Trophoblast cell (in vitro differentiated cells and primary cell): ENCODE measurements at regions not wholly inside any gene's neighbourhood (a gene's known extent, or its start where the extent isn't known, plus 50 kb on each side); places are given as distances from the start of the nearest gene placed in this dataset.

ENCODE experiments used
- DNase-seq, 2 donors: peaks; one replicate each; pipeline ENCODE4 v3.0.0-alpha.2; 2016
- H2AFZ ChIP-seq: 2 replicates; pipeline ENCODE4 v1.6.1; 2013; ENCODE audit warnings: low read length, moderate library complexity, mild to moderate bottlenecking; ENCODE audit not compliant: insufficient read depth, poor library complexity
- H2AK5ac ChIP-seq: 2 replicates; pipeline ENCODE4 v1.6.1; 2013; ENCODE audit warnings: mild to moderate bottlenecking, low read length
- H2BK120ac ChIP-seq: 2 replicates; pipeline ENCODE4 v1.6.1; 2013; ENCODE audit warnings: low read length, mild to moderate bottlenecking, moderate library complexity; ENCODE audit not compliant: insufficient read depth, poor library complexity
- H2BK12ac ChIP-seq: 2 replicates; pipeline ENCODE4 v1.6.1; 2013; ENCODE audit warnings: mild to moderate bottlenecking, low read length, moderate library complexity
- H2BK5ac ChIP-seq: 2 replicates; pipeline ENCODE4 v1.6.1; 2013; ENCODE audit warnings: low read length, low read depth, moderate library complexity, mild to moderate bottlenecking; ENCODE audit not compliant: poor library complexity
- H3K14ac ChIP-seq: 2 replicates; pipeline ENCODE4 v1.6.1; 2013; ENCODE audit warnings: mild to moderate bottlenecking, low read length
- H3K18ac ChIP-seq: 2 replicates; pipeline ENCODE4 v1.6.1; 2013; ENCODE audit warnings: mild to moderate bottlenecking, low read length
- H3K23ac ChIP-seq: 2 replicates; pipeline ENCODE4 v1.6.1; 2013; ENCODE audit warnings: low read length
- H3K27ac ChIP-seq: 2 replicates; pipeline ENCODE4 v1.5.1; 2013; ENCODE audit warnings: low read depth, mild to moderate bottlenecking, inconsistent platforms, low read length, moderate library complexity
- H3K27me3 ChIP-seq: 2 replicates; pipeline ENCODE4 v1.6.1; 2013; ENCODE audit warnings: inconsistent platforms, mild to moderate bottlenecking, low read length, moderate library complexity; ENCODE audit not compliant: insufficient read depth
- H3K36me3 ChIP-seq, 2 experiments: 1 replicate in 1 of 2; 2 replicates in 1 of 2; pipeline ENCODE4 v1.6.1; 2013; ENCODE audit warnings: low read length in 2 of 2, mild to moderate bottlenecking in 2 of 2, moderate library complexity in 1 of 2; ENCODE audit not compliant: insufficient read depth in 2 of 2, control insufficient read depth in 1 of 2
- H3K4ac ChIP-seq: 2 replicates; pipeline ENCODE4 v1.6.1; 2013; ENCODE audit warnings: low read depth, mild to moderate bottlenecking, low read length, moderate library complexity
- H3K4me1 ChIP-seq, 2 experiments: 1 replicate in 1 of 2; 2 replicates in 1 of 2; pipeline ENCODE4 v1.6.1; 2013; ENCODE audit warnings: low read length in 2 of 2, mild to moderate bottlenecking in 2 of 2, moderate library complexity in 1 of 2; ENCODE audit not compliant: insufficient read depth in 2 of 2, control insufficient read depth in 1 of 2
- H3K4me2 ChIP-seq: 2 replicates; pipeline ENCODE4 v1.6.1; 2013; ENCODE audit warnings: inconsistent platforms, mild to moderate bottlenecking, low read length, moderate library complexity
- H3K4me3 ChIP-seq: 2 replicates; pipeline ENCODE4 v1.5.1; 2013; ENCODE audit warnings: mild to moderate bottlenecking, low read depth, low read length, inconsistent platforms
- H3K79me1 ChIP-seq: one replicate; pipeline ENCODE4 v1.6.1; 2013; ENCODE audit warnings: low read length
- H3K79me2 ChIP-seq: 2 replicates; pipeline ENCODE4 v1.6.1; 2013; ENCODE audit warnings: low read length, mild to moderate bottlenecking; ENCODE audit not compliant: control insufficient read depth, insufficient read depth, poor library complexity
- H3K9ac ChIP-seq: 2 replicates; pipeline ENCODE4 v1.6.1; 2013; ENCODE audit warnings: mild to moderate bottlenecking, low read length
- H3K9me3 ChIP-seq: 2 replicates; pipeline ENCODE4 v1.6.1; 2013; ENCODE audit warnings: low read depth, mild to moderate bottlenecking, control low read depth, inconsistent platforms, low read length; ENCODE audit not compliant: insufficient read depth
- H4K12ac ChIP-seq: 2 replicates; pipeline ENCODE4 v1.6.1; 2013; ENCODE audit warnings: low read depth, mild to moderate bottlenecking, low read length, moderate library complexity
- H4K8ac ChIP-seq: 2 replicates; pipeline ENCODE4 v1.6.1; 2013; ENCODE audit warnings: low read depth, mild to moderate bottlenecking, low read length, moderate library complexity
- H4K91ac ChIP-seq: one replicate; pipeline ENCODE4 v1.6.1; 2013; ENCODE audit warnings: low read depth, mild to moderate bottlenecking, low read length, moderate library complexity
- WGBS: extraction: QIAGEN DNeasy Blood & Tissue Kit; methylation state at CpG from one replicate; pipeline ENCODE4 v1.1.7; 2013; ENCODE audit warnings: missing lambda C conversion rate; ENCODE audit not compliant: insufficient read length, insufficient coverage; ENCODE audit errors: extremely low coverage; 5-methylcytosine and 5-hydroxymethylcytosine counted together

DNA sequence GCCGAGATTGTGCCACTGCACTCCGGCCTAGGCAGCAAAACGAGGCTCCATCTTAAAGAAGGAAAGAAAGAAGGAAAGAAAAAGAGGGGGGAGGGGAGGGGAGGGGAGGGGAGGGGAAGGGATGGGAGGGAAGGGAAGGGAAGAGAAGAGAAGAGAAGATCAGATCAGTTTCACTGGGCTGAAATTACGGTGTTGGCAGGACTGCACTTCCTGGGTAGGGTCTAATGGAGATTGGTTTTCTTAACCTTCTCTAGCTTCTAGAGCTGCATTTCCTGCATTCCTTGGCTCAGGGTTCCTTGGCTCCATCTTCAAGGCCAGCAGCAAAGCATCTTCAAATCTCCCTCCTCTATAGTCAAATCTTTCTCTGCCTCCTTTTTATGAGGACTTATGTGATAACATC lies 349.1 kb upstream of the CRIM1 start:
- no peak overlapping the region for H3K18ac ChIP-seq
- no peak for DNase-seq
- no peak overlapping the region for H2BK12ac ChIP-seq
- H3K14ac ChIP-seq = no peak overlapping the region
- no peak overlapping the region for H2BK120ac ChIP-seq
- no peaks in the 10 kb centered on the region for H3K9me3 ChIP-seq
- H2BK5ac ChIP-seq = no peak overlapping the region
- H3K4ac ChIP-seq = no peak overlapping the region
- no peaks in the 10 kb centered on the region for H3K4me1 ChIP-seq
- H4K8ac ChIP-seq = no peak overlapping the region
- WGBS = no CpG with 5 or more reads among the region's 4 CpGs
- no peak overlapping the region for H2AFZ ChIP-seq
- no peak overlapping the region for H2AK5ac ChIP-seq
- no peak overlapping the region for H4K91ac ChIP-seq
- no peak overlapping the region for H3K27ac ChIP-seq
- H3K23ac ChIP-seq = no peak overlapping the region
- H3K36me3 ChIP-seq = no peaks in the 10 kb centered on the region
- no peak overlapping the region for H3K4me3 ChIP-seq
- no peak overlapping the region for H4K12ac ChIP-seq
- H3K27me3 ChIP-seq = no peaks in the 10 kb centered on the region
- no peak overlapping the region for H3K4me2 ChIP-seq
- no peaks in the 10 kb centered on the region for H3K79me2 ChIP-seq
- H3K9ac ChIP-seq = no peak overlapping the region
- no peaks in the 10 kb centered on the region for H3K79me1 ChIP-seq

DNA sequence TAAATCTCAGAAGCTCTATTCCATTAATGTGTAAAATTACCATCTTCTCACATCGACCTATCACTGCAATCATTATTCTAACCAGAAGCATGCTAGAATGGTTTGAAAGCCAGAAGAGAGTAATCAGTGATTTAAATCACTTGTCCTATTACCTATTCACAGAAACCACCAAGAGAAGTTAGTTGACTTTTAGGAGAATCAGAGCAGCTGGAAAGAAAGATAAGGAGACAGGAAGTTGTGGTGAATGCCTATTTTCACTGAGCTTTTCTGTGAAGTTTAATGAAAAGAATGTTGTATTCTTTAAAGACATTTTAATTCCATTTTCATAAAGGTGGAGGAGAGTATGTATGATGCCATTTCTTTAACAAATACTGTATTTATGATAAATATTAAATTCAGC lies 352.6 kb upstream of the CRIM1 start:
- no peaks in the 10 kb centered on the region for H3K79me2 ChIP-seq
- no peaks in the 10 kb centered on the region for H3K9me3 ChIP-seq
- no peak overlapping the region for H2AK5ac ChIP-seq
- no CpG with 5 or more reads among the region's 1 CpG for WGBS
- H3K4me2 ChIP-seq = no peak overlapping the region
- no peak overlapping the region for H3K4ac ChIP-seq
- no peak overlapping the region for H4K8ac ChIP-seq
- H2BK5ac ChIP-seq = no peak overlapping the region
- H3K9ac ChIP-seq = no peak overlapping the region
- H4K12ac ChIP-seq = no peak overlapping the region
- H3K4me3 ChIP-seq = no peak overlapping the region
- no peak overlapping the region for H2BK120ac ChIP-seq
- no peak overlapping the region for H2BK12ac ChIP-seq
- no peak overlapping the region for H4K91ac ChIP-seq
- H3K27ac ChIP-seq = no peak overlapping the region
- H3K79me1 ChIP-seq = no peaks in the 10 kb centered on the region
- H3K18ac ChIP-seq = no peak overlapping the region
- H3K4me1 ChIP-seq = no peaks in the 10 kb centered on the region
- H3K14ac ChIP-seq = no peak overlapping the region
- no peak for DNase-seq
- H3K27me3 ChIP-seq = no peaks in the 10 kb centered on the region
- H3K23ac ChIP-seq = no peak overlapping the region
- H2AFZ ChIP-seq = no peak overlapping the region
- H3K36me3 ChIP-seq = no peaks in the 10 kb centered on the region

DNA sequence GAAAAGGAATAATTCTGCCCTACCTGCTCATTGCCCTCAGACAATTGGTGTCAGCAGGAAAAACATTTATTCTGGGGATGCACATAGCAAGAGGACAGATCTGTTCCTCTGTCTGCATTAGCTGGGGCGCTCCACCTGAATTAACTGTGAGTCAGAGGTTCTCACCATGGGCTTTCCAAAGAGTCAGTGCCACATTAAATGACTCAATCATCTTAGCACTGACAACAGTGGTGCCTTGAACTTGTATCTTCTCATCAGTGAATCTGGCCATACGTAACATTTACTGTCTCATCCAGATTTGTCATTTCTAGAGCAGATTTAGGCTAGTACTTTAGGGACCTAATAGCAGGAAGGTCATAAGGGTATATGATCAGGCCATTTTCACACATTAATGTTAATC lies 358.1 kb upstream of the CRIM1 start:
- H3K4me3 ChIP-seq = no peak overlapping the region
- H3K18ac ChIP-seq = no peak overlapping the region
- no peak overlapping the region for H3K23ac ChIP-seq
- no peaks in the 10 kb centered on the region for H3K4me1 ChIP-seq
- H4K12ac ChIP-seq = no peak overlapping the region
- H2AK5ac ChIP-seq = no peak overlapping the region
- no peaks in the 10 kb centered on the region for H3K79me1 ChIP-seq
- H3K9ac ChIP-seq = no peak overlapping the region
- H4K91ac ChIP-seq = no peak overlapping the region
- peaks cover 2% of the 10 kb centered on the region for H3K79me2 ChIP-seq
- no peak overlapping the region for H3K14ac ChIP-seq
- no peak overlapping the region for H3K4ac ChIP-seq
- no peak overlapping the region for H4K8ac ChIP-seq
- H2BK120ac ChIP-seq = no peak overlapping the region
- H3K27ac ChIP-seq = no peak overlapping the region
- no peak overlapping the region for H2AFZ ChIP-seq
- no peak overlapping the region for H2BK12ac ChIP-seq
- H2BK5ac ChIP-seq = no peak overlapping the region
- H3K36me3 ChIP-seq = no peaks in the 10 kb centered on the region
- H3K27me3 ChIP-seq = no peaks in the 10 kb centered on the region
- no peaks in the 10 kb centered on the region for H3K9me3 ChIP-seq
- no CpG with 5 or more reads among the region's 2 CpGs for WGBS
- no peak overlapping the region for H3K4me2 ChIP-seq
- no peak for DNase-seq

DNA sequence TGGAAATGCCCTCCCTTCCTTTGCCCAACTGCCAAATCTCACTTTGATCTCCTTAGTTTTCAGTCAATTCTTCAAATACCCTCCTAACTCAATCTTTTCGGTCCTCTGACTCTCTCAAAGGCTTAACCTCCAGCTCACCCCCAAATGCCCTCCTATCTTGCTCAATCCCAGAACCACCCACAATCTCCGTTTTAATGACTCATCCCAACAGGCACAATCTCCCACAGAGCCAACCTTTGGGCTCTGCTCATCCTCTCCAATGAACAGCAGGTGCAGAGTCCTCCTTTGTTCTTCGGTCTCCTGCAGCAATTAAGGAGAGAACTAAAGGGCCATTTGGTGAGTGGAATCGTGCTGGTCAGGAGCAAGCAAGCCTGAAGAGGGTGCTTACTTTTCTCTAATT lies 366.1 kb upstream of the CRIM1 start:
- H2BK5ac ChIP-seq = no peak overlapping the region
- H3K18ac ChIP-seq = no peak overlapping the region
- no peak overlapping the region for H2AFZ ChIP-seq
- no peak overlapping the region for H4K8ac ChIP-seq
- no peak overlapping the region for H3K9ac ChIP-seq
- no peaks in the 10 kb centered on the region for H3K4me1 ChIP-seq
- no peak overlapping the region for H4K91ac ChIP-seq
- H2BK120ac ChIP-seq = no peak overlapping the region
- WGBS = no CpG with 5 or more reads among the region's 4 CpGs
- no peak overlapping the region for H3K4me3 ChIP-seq
- no peak overlapping the region for H3K4ac ChIP-seq
- H3K9me3 ChIP-seq = no peaks in the 10 kb centered on the region
- H3K14ac ChIP-seq = no peak overlapping the region
- no peaks in the 10 kb centered on the region for H3K27me3 ChIP-seq
- no peaks in the 10 kb centered on the region for H3K79me2 ChIP-seq
- no peak for DNase-seq
- no peak overlapping the region for H4K12ac ChIP-seq
- no peak overlapping the region for H2BK12ac ChIP-seq
- H3K4me2 ChIP-seq = no peak overlapping the region
- no peak overlapping the region for H3K23ac ChIP-seq
- H2AK5ac ChIP-seq = no peak overlapping the region
- no peaks in the 10 kb centered on the region for H3K79me1 ChIP-seq
- H3K27ac ChIP-seq = no peak overlapping the region
- H3K36me3 ChIP-seq = no peaks in the 10 kb centered on the region

DNA sequence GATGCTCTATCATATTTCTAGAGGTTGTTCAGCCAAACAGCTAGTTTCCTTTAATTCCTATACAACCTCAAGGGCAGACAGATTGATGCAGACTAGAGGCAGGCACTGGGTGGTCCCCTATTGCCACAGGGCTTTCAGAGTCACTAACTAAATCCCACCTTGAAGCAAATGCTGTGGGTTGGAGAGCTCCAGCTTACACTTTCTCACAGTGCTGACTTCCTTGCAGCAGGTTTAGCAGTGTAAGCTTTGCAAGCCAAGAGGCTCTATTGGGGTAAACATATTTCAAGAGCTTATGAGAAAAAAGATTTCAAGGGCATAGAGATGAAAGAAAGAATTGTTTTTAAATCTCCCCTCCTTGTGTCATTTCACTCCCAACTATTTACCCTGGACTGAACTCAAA lies 366.5 kb upstream of the CRIM1 start:
- Histone ChIP-seq H4K8ac (no peak overlapping the region), H4K91ac (no peak overlapping the region), H3K27ac (no peak overlapping the region), H3K18ac (no peak overlapping the region), H2AK5ac (no peak overlapping the region), H2AFZ (no peak overlapping the region), H3K9ac (no peak overlapping the region), H3K4ac (no peak overlapping the region), H3K27me3 (no peaks in the 10 kb centered on the region), H4K12ac (no peak overlapping the region), H3K4me1 (no peaks in the 10 kb centered on the region), H3K9me3 (no peaks in the 10 kb centered on the region), H2BK120ac (no peak overlapping the region), H3K36me3 (no peaks in the 10 kb centered on the region), H3K23ac (no peak overlapping the region), H3K4me3 (no peak overlapping the region), H2BK5ac (no peak overlapping the region), H3K79me1 (no peaks in the 10 kb centered on the region), H3K14ac (no peak overlapping the region), H2BK12ac (no peak overlapping the region), H3K4me2 (no peak overlapping the region), H3K79me2 (no peaks in the 10 kb centered on the region)
- DNase-seq = no peak
